DND-41 (cell line): ENCODE measurements at regions not wholly inside any gene's neighbourhood (a gene's known extent, or its start where the extent isn't known, plus 50 kb on each side); places are given as distances from the start of the nearest gene placed in this dataset.

Experiments
- ATAC-seq: fragments of 200-7000 bp; cut with Tn5 transposase; 3 replicates; pipeline ENCODE4 v1.9.1; 2021; ENCODE audit warnings: low read depth; ENCODE audit not compliant: insufficient read depth
- DNase-seq: peaks from one replicate; pipeline ENCODE4 v3.0.0-alpha.2; 2020
- H2AFZ ChIP-seq: 2 replicates; pipeline ENCODE4 v1.6.0; 2012; ENCODE audit warnings: low read depth, low read length
- H3K27ac ChIP-seq: 2 replicates; pipeline ENCODE4 v1.5.1; 2012; ENCODE audit warnings: low read length, inconsistent platforms
- H3K27me3 ChIP-seq: fragments of 200-600 bp; sonication (generic); 2 replicates; pipeline ENCODE4 v1.6.0; 2012; ENCODE audit warnings: low read length, mild to moderate bottlenecking, inconsistent platforms; ENCODE audit not compliant: insufficient read depth, poor library complexity
- H3K36me3 ChIP-seq: 2 replicates; pipeline ENCODE4 v1.5.1; 2012; ENCODE audit warnings: low read length, inconsistent platforms; ENCODE audit not compliant: insufficient read depth
- H3K4me1 ChIP-seq: 2 replicates; pipeline ENCODE4 v1.5.1; 2012; ENCODE audit warnings: mild to moderate bottlenecking, low read length; ENCODE audit not compliant: insufficient read depth
- H3K4me2 ChIP-seq: 2 replicates; pipeline ENCODE4 v1.6.0; 2012; ENCODE audit warnings: mild to moderate bottlenecking, moderate library complexity, low read length, inconsistent platforms; ENCODE audit not compliant: insufficient read depth
- H3K4me3 ChIP-seq, 2 experiments: fragments of 200-600 bp in 1 of 2; shearing (Covaris generic) in 1 of 2; 2 replicates each; pipeline ENCODE4 v1.5.1; 2012 to 2016; ENCODE audit warnings: inconsistent platforms in 2 of 2, low read length in 2 of 2, mild to moderate bottlenecking in 2 of 2, low read depth in 1 of 2, moderate library complexity in 1 of 2
- H3K79me2 ChIP-seq: 2 replicates; pipeline ENCODE4 v1.6.0; 2012; ENCODE audit warnings: low read length, inconsistent platforms; ENCODE audit not compliant: insufficient read depth
- H3K9ac ChIP-seq: 2 replicates; pipeline ENCODE4 v1.6.0; 2012; ENCODE audit warnings: low read depth, mild to moderate bottlenecking, inconsistent platforms, low read length, moderate library complexity
- H3K9me3 ChIP-seq: 2 replicates; pipeline ENCODE4 v1.5.1; 2012; ENCODE audit warnings: low read length, moderate library complexity, mild to moderate bottlenecking, inconsistent platforms; ENCODE audit not compliant: insufficient read depth, severe bottlenecking
- H4K20me1 ChIP-seq: 2 replicates; pipeline ENCODE4 v1.6.0; 2012; ENCODE audit warnings: low read length; ENCODE audit not compliant: insufficient read depth
- CTCF ChIP-seq: IDR thresholded peaks from 2 replicates; pipeline ENCODE4 v1.5.1; 2012; ENCODE audit warnings: borderline replicate concordance, low read length, moderate library complexity, mild to moderate bottlenecking; ENCODE audit not compliant: poor library complexity, severe bottlenecking; ENCODE audit errors: extremely low read depth
- EZH2 ChIP-seq: IDR thresholded peaks from 3 replicates; pipeline ENCODE4 v1.6.1; 2012; ENCODE audit warnings: borderline replicate concordance, low read depth, mild to moderate bottlenecking, moderate library complexity, low read length, inconsistent platforms; ENCODE audit not compliant: severe bottlenecking

- no peak overlapping the region for H3K4me3 ChIP-seq
- no peak for TF ChIP-seq EZH2
- TF ChIP-seq CTCF, result no peak
Measured at GRCh38 chr1:201622824-201623223, 83.9 kb downstream of the NAV1 start.

GRCh38 chr1:201624741-201625225, 85.9 kb downstream of the NAV1 start:
- no peaks in the 10 kb centered on the region for H4K20me1 ChIP-seq
- no peak for TF ChIP-seq EZH2
- TF ChIP-seq CTCF, result no peak
- H3K4me3 ChIP-seq, result no peak overlapping the region
- ATAC-seq, result no peak
- H2AFZ ChIP-seq, result no peak overlapping the region
- DNase-seq, result no peak
- no peaks in the 10 kb centered on the region for H3K27me3 ChIP-seq
- no peak overlapping the region for H3K27ac ChIP-seq
- no peaks in the 10 kb centered on the region for H3K36me3 ChIP-seq
- no peaks in the 10 kb centered on the region for H3K4me1 ChIP-seq
- no peaks in the 10 kb centered on the region for H3K9me3 ChIP-seq
- H3K4me2 ChIP-seq, result no peak overlapping the region
- no peak overlapping the region for H3K9ac ChIP-seq
- H3K79me2 ChIP-seq, result no peaks in the 10 kb centered on the region

More at GRCh38 chr1:201622824-201623223, 83.9 kb downstream of the NAV1 start:
- no peaks in the 10 kb centered on the region for H3K36me3 ChIP-seq
- no peaks in the 10 kb centered on the region for H3K79me2 ChIP-seq
- DNase-seq (no peak), ATAC-seq (no peak)
- H3K27me3 ChIP-seq, result no peaks in the 10 kb centered on the region
- no peaks in the 10 kb centered on the region for H3K4me1 ChIP-seq
- no peaks in the 10 kb centered on the region for H4K20me1 ChIP-seq
- H3K9ac ChIP-seq, result no peak overlapping the region
- no peak overlapping the region for H2AFZ ChIP-seq
- no peak overlapping the region for H3K4me2 ChIP-seq
- no peak overlapping the region for H3K27ac ChIP-seq
- H3K9me3 ChIP-seq, result no peaks in the 10 kb centered on the region

GRCh38 chr1:201625226-201625761, 86.4 kb downstream of the NAV1 start:
- Histone ChIP-seq H3K9me3 (no peaks in the 10 kb centered on the region), H3K27ac (no peak overlapping the region), H3K79me2 (no peaks in the 10 kb centered on the region), H3K36me3 (no peaks in the 10 kb centered on the region), H2AFZ (no peak overlapping the region), H4K20me1 (no peaks in the 10 kb centered on the region), H3K4me3 (no peak overlapping the region), H3K4me1 (no peaks in the 10 kb centered on the region), H3K4me2 (no peak overlapping the region), H3K27me3 (no peaks in the 10 kb centered on the region), H3K9ac (no peak overlapping the region)
- TF ChIP-seq EZH2, result no peak
- TF ChIP-seq CTCF, result no peak
- ATAC-seq, result no peak
- no peak for DNase-seq
